ENCODE measurements at regions not wholly inside any gene's neighbourhood (a gene's known extent, or its start where the extent isn't known, plus 50 kb on each side); places are given as distances from the start of the nearest gene placed in this dataset.

- no TSS peak for BruUV-seq (replicated peaks)
- 46% methylated on average over 3 of the region's 3 CpGs for WGBS (ENCODE audit: low lambda C conversion rate)
- no peaks in the 10 kb centered on the region for H3K36me3 ChIP-seq (replicated peaks in 1 of 2; ENCODE audit: control insufficient read depth in 1 of 2, insufficient read depth in 2 of 2, low read length in 2 of 2)
- no peaks in the 10 kb centered on the region for H3K79me2 ChIP-seq (ENCODE audit: insufficient read depth, low read length)
- ChIA-PET POLR2A (no interaction called here), CTCF (ENCODE audit: low intra/inter-chr PET ratio, low total read pairs) (no interaction called here)
- FAIRE-seq (no peak), DNase-seq (ENCODE audit: low spot score) (no peak), ATAC-seq (no peak)
- no peak overlapping the region for H3K4me3 ChIP-seq (replicated peaks in 1 of 3; ENCODE audit: insufficient read depth in 1 of 3, low read depth in 2 of 3, low read length in 3 of 3)
- in situ Hi-C loops (cut with HindIII; ENCODE audit: extremely low pct_ligation_motif_present, low pct_unique_long_range_greater_than_20kb) (no loop called here), intact Hi-C loops (cut with micrococcal nuclease; ENCODE audit: unreplicated experiment) (no loop called here)
- H3K27me3 ChIP-seq (ENCODE audit: control insufficient read depth in 1 of 2, insufficient read depth in 2 of 2, low read length in 2 of 2) = no peaks in the 10 kb centered on the region
- H3K9ac ChIP-seq (ENCODE audit: insufficient read depth, low read depth, low read length) = no peak overlapping the region
- H3K9me3 ChIP-seq (ENCODE audit: low read length) = peaks cover 98% of the 10 kb centered on the region
- TF ChIP-seq ZNF878 (CRISPR knock-in tag; IDR thresholded peaks at IDR 0.05) = no peak
- no peak for TF ChIP-seq PATZ1 (CRISPR knock-in tag; IDR thresholded peaks at IDR 0.05)
- no peak for TF ChIP-seq ZNF737 (CRISPR knock-in tag; IDR thresholded peaks at IDR 0.05; ENCODE audit: borderline replicate concordance)
- no peak for TF ChIP-seq MXD1 (CRISPR knock-in tag; IDR thresholded peaks at IDR 0.05)
- TF ChIP-seq SIN3B (IDR thresholded peaks at IDR 0.05; ENCODE audit: low read length) = no peak
- TF ChIP-seq ZNF513 (CRISPR knock-in tag; conservative IDR thresholded peaks at IDR 0.05) = no peak
- no peak for TF ChIP-seq FLYWCH1 (CRISPR knock-in tag; IDR thresholded peaks at IDR 0.05)
- no peak for TF ChIP-seq ATM (IDR thresholded peaks at IDR 0.05; ENCODE audit: borderline replicate concordance)
- TF ChIP-seq ZNF530 (CRISPR knock-in tag; IDR thresholded peaks at IDR 0.05; ENCODE audit: low read depth) = no peak
- no peak for TF ChIP-seq UBTF (CRISPR knock-in tag; IDR thresholded peaks at IDR 0.05)
- no peak for TF ChIP-seq ZFP36L1 (CRISPR knock-in tag; IDR thresholded peaks at IDR 0.05)
- no peak for TF ChIP-seq FOSL1 (CRISPR knock-in tag; IDR thresholded peaks at IDR 0.05; ENCODE audit: borderline replicate concordance)
- no peak for TF ChIP-seq ZBTB25 (CRISPR knock-in tag; IDR thresholded peaks at IDR 0.05)
- TF ChIP-seq TAF15 (IDR thresholded peaks at IDR 0.05; ENCODE audit: low read depth, low read length, poor library complexity, severe bottlenecking) = no peak
- no peak for TF ChIP-seq SPEN (CRISPR knock-in tag; IDR thresholded peaks at IDR 0.05; ENCODE audit: low read depth)
- no peak for TF ChIP-seq ZNF891 (CRISPR knock-in tag; IDR thresholded peaks at IDR 0.05)
- no peak for TF ChIP-seq ZNF652 (CRISPR knock-in tag; IDR thresholded peaks at IDR 0.05; ENCODE audit: borderline replicate concordance, low read depth)
- H2AFZ ChIP-seq (ENCODE audit: low read length) = no peak overlapping the region
- no peaks in the 10 kb centered on the region for H3K4me1 ChIP-seq (ENCODE audit: insufficient read depth, low read length)
- no peaks in the 10 kb centered on the region for H4K20me1 ChIP-seq (ENCODE audit: insufficient read depth, low read length)
- H3K4me2 ChIP-seq (ENCODE audit: low read depth, low read length) = no peak overlapping the region
- no peak overlapping the region for H3K27ac ChIP-seq (ENCODE audit: extremely low read length, insufficient read depth, low read length)
Observed at GRCh38 chr6:22736740-22737139, 167.4 kb downstream of the HDGFL1 start.

All from HepG2 (cell line).